ENCODE measurements at regions not wholly inside any gene's neighbourhood (a gene's known extent, or its start where the extent isn't known, plus 50 kb on each side); places are given as distances from the start of the nearest gene placed in this dataset.
A peak's percentile ranks its signal among the peaks of the same experiment; 100 is the strongest.

- no peaks in the 10 kb centered on the region for H3K4me1 ChIP-seq
- H3K9me3 ChIP-seq = no peaks in the 10 kb centered on the region
- H3K4me3 ChIP-seq = no peak overlapping the region
- H3K27ac ChIP-seq = no peak overlapping the region
- no peaks in the 10 kb centered on the region for H3K36me3 ChIP-seq
- DNase-seq = no peak
- TF ChIP-seq, protein P1, sequence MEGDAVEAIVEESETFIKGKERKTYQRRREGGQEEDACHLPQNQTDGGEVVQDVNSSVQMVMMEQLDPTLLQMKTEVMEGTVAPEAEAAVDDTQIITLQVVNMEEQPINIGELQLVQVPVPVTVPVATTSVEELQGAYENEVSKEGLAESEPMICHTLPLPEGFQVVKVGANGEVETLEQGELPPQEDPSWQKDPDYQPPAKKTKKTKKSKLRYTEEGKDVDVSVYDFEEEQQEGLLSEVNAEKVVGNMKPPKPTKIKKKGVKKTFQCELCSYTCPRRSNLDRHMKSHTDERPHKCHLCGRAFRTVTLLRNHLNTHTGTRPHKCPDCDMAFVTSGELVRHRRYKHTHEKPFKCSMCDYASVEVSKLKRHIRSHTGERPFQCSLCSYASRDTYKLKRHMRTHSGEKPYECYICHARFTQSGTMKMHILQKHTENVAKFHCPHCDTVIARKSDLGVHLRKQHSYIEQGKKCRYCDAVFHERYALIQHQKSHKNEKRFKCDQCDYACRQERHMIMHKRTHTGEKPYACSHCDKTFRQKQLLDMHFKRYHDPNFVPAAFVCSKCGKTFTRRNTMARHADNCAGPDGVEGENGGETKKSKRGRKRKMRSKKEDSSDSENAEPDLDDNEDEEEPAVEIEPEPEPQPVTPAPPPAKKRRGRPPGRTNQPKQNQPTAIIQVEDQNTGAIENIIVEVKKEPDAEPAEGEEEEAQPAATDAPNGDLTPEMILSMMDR (IDR thresholded peaks at IDR 0.05) = no peak
- no peak for TF ChIP-seq POLR2A (IDR thresholded peaks at IDR 0.05)
- no peaks in the 10 kb centered on the region for H3K27me3 ChIP-seq
Observed at GRCh38 chr2:66317268-66317890, 117.5 kb upstream of the MEIS1 start.

DNA sequence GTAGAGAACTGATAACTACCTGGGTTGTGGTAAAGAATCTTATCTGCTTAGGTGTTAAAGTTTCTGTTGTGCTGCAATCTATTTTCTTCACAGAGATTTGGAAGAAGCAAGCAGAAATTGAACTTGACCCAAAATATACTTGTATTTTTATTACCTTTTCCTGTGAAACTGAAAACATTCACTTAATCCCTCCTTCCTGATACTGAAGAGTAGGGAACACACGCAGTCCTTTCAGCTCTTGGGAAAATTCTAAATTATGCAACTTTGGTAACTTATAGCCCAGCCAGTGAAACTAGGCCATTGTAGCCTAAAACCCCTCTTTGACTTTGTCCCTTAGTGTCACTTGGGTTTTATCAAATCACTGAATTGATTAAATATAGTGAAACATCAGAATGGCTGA is 128.4 kb upstream of the MEIS1 start:
- Histone ChIP-seq H3K4me1 (no peaks in the 10 kb centered on the region), H3K4me3 (no peak overlapping the region), H3K36me3 (no peaks in the 10 kb centered on the region), H3K27me3 (no peaks in the 10 kb centered on the region), H3K9me3 (no peaks in the 10 kb centered on the region), H3K27ac (peak overlapping the region in 1 of 4 donors; percentile 10)
- DNase-seq = no peak
- no peak for TF ChIP-seq POLR2A (IDR thresholded peaks at IDR 0.05)
- TF ChIP-seq, protein P1 (IDR thresholded peaks at IDR 0.05) = no peak

DNA sequence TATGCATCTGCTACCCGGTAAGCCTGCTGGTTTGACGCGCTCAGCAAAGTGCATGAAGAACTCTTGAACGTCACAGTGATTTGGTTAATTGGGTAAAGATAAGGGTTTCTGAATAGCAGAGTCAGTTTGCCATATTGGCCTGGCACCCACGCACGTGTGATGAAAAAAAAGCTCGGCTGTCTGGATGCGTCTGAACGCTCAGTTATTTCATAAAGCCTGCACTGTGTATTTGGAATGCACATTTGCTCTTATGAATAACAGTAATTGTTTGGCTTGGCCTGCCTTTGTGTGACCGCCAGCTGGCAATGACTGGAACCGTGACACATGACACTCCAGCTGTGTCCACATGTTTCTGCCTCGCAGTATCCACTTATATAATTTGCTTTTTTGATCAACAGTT is 129.2 kb upstream of the MEIS1 start:
- no peak overlapping the region for H3K27ac ChIP-seq
- TF ChIP-seq POLR2A (IDR thresholded peaks at IDR 0.05) = no peak
- TF ChIP-seq, protein P1 (IDR thresholded peaks at IDR 0.05) = no peak

DNA sequence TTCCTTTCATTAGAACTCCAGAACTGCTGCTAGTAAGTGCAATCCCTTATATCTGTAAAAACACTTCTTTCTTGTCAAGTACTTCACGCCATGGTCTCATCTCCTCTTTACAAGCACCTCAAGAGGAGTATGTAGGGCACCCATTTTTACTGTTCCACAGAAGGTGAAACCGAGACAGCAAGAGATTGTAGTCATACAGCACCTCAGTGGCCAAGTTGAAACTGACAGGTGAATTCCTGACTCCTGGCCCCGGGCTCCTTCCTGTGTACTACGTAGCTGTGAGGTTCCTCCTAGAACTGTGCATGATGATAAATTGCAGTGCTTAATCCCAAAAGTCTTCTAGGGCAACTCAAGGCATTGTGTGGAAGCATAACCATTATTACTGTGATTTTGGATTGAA is 131.5 kb upstream of the MEIS1 start:
- Histone ChIP-seq H3K27ac (no peak overlapping the region), H3K9me3 (no peaks in the 10 kb centered on the region), H3K4me3 (no peak overlapping the region), H3K27me3 (no peaks in the 10 kb centered on the region), H3K36me3 (no peaks in the 10 kb centered on the region), H3K4me1 (no peaks in the 10 kb centered on the region)
- TF ChIP-seq, protein P1 (IDR thresholded peaks at IDR 0.05) = no peak
- no peak for TF ChIP-seq POLR2A (IDR thresholded peaks at IDR 0.05)
- no peak for DNase-seq

More for the DNA sequence above, 129.2 kb upstream of the MEIS1 start:
- Histone ChIP-seq H3K27me3 (no peaks in the 10 kb centered on the region), H3K9me3 (no peaks in the 10 kb centered on the region), H3K4me1 (no peaks in the 10 kb centered on the region), H3K36me3 (no peaks in the 10 kb centered on the region), H3K4me3 (no peak overlapping the region)
- peak in 1 of 3 donors; percentile 58 for DNase-seq

GRCh38 chr2:66301767-66302140 is 133.2 kb upstream of the MEIS1 start:
- no peaks in the 10 kb centered on the region for H3K27me3 ChIP-seq
- H3K27ac ChIP-seq = peak overlapping the region in 1 of 4 donors; percentile 42
- TF ChIP-seq, protein P1 (IDR thresholded peaks at IDR 0.05) = no peak
- no peak for TF ChIP-seq POLR2A (IDR thresholded peaks at IDR 0.05)
- no peaks in the 10 kb centered on the region for H3K4me1 ChIP-seq
- no peak overlapping the region for H3K4me3 ChIP-seq
- H3K36me3 ChIP-seq = no peaks in the 10 kb centered on the region
- H3K9me3 ChIP-seq = no peaks in the 10 kb centered on the region
- no peak for DNase-seq

Data from Peyer's patch (tissue), 4 donors.